GM21423 (cell line): ENCODE measurements at regions not wholly inside any gene's neighbourhood (a gene's known extent, or its start where the extent isn't known, plus 50 kb on each side); places are given as distances from the start of the nearest gene placed in this dataset.

Experiments used
- ATAC-seq: cut with Tn5 transposase; IDR thresholded peaks from one replicate; pipeline ENCODE4 v1.9.1; 2021; ENCODE audit warnings: mild to moderate bottlenecking, moderate library complexity; ENCODE audit not compliant: unreplicated experiment

DNA sequence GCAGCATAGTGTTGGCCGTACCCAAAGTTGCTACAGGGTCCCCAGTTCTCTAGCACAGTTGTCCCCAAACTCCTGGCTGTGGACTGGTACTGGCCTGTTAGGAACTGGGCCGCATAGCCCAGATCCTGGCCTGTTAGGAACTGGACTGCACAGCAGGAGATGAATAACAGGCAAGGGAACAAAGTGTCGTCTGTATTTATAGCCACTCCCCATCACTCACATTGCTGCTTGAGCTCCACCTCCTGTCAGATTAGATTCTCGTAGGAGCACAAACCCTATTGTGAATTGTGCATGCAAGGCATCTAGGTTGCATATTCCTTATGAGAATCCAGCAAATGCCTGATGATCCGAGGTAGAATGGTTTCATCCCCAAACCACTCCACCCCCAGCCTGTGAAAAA, 604.0 kb upstream of the LMCD1 start:
- ATAC-seq = no peak

DNA sequence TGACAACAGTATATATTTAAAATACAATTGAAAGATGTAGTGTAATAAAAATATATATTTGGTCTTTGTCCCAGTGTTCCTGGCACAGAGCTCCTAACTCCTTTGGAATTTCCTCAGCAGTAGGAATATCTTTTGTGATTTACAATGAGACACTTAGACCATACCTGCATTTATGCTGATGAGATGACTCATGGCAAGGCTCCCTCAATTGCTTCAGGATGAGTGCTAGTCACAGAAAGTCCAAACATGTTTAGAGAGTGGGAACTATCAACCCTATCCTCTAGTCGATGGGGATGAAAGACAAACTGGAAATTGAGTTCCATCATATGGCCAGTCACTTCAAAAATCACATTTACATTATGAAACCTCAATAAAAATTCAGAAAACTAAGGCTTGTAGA, 588.3 kb upstream of the LMCD1 start:
- ATAC-seq = no peak

DNA sequence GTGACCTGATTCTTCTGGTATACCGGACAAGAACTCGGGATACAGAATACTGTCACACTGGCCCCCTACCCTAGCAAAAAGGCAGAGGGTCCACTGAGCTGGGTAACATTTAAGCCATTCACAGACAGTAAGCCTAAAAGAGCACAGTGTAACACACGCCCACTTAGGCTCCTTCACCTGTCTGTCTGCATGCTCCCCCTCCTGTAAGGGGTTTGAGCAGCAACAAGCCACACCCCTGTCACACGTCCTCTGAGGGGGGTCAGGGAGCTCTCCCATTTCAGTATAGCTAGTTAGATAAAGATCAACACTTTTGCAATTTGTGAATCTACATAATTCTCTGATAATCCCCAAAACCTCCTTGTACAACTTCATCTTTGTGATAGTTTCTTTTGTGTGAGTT, 586.3 kb upstream of the LMCD1 start:
- ATAC-seq = no peak

GRCh38 chr3:7917443-7918151, 584.0 kb upstream of the LMCD1 start:
- no peak for ATAC-seq

DNA sequence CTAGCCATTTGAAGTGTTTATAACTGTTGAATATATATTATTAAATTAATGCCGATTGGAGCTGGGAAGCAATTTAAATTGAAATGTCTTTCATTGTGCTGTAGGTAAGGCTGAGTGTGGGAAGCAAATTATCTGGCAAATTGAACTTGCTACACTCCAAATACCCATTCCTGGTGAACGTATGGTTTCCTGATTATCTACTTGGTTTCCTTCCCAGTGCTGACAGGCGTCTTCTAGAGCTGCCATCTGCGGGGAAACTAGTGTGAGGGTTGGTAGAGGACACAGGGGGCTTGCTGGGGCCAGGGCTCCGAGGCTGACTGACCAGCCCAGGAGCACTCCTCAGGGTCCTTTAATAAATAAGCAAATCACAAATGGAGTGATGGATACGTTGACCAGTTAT, 581.4 kb upstream of the LMCD1 start:
- no peak for ATAC-seq

- no peak for ATAC-seq
Observed at GRCh38 chr3:7924228-7924627, 577.4 kb upstream of the LMCD1 start.

DNA sequence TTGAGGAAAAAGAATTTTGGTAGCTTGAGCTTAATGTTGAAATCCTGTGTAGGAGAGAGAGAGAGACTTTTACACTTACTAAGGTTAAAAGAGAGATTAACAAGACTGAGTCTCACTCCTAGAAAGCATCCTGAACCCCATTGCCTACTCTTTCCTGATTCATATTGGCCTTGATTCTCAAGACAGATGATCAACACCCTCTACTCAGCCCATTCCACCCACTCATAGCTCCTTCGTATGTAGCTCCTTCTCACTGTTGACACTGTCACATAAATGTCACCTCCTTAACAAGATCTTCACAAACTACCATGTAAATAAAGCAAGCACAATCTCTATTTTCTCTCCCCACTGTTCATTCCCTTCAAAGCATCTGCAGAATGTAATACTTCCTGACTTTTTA, 574.6 kb upstream of the LMCD1 start:
- ATAC-seq = no peak

DNA sequence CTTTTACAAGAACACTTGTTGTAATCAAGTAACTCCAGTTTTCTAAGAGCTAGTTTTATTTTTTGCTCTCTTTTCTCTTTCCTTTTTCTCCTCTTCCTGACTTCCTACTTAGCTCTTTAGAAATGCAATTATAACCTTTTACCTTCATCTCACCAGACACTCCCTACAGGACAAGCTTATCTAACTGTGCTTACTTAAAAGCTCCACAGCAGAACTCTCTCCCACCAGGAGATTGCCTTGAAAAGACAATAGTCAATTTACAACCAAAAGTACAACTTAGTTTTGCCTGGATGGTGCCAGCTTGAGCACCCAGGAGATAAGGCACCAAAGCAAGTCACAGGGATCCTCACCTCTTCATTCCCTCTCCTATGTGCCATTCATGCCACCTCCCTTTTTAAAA, 573.8 kb upstream of the LMCD1 start:
- no peak for ATAC-seq

DNA sequence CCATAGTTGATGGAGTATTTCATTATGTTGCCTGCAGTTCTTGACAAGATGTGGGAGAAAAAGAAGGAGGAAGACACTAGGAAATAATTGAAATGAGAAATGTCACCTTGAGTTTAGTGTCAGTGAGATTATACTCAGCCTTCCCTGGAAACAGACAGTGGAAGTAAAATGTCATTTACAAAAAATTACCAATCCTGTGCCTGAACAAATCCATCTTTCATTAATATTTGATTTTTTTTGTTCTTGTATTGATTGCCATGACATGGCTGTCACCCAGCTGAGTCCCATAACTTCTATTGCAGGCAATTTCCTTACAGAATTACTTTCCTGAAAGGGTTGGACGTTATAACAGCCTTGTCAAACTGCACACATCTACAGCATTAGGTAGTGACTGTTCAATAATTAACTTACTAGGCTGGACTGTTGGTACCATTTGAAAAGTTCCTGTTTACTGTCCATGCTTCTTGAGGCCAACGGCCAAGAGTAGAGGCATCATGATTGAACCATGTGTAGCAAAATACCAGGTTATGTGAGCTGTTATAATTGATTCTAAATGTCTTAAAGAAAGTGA, 572.2 kb upstream of the LMCD1 start:
- no peak for ATAC-seq

DNA sequence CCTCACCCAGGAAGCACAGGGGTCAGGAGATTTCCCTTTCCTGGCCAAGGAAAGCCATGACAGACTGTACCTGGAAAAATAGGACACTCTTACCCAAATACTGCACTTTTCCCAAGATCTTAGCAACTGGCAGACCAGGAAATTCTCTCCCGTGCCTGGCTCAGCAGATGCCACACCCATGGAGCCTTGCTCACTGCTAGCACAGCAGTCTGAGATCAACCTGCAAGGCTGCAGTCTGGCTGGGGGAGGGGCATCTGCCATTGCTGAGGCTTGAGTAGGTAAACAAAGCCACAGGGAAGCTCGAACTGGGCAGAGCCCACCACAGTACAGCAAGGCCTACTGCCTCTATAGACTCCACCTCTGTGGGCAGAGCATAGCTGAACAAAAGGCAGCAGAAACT, 567.3 kb upstream of the LMCD1 start:
- no peak for ATAC-seq

DNA sequence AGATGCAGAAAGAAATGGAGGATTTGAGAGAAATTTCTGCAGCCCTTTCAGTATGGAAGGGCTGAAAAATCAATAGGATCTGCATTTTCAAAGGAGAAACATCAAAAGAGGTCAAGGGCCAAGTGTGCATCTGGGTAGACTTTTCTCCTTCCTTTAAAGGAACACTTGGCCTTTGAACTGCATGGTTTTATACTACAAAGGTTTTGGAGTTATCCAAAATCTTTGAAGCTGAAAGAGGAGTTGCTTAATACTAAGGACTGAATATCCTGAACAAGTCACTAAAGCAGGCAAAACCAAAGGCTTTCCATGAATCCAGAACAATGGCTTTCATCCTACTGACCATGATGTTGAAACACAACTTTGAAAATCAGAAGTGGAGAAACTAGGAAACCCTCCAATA, 553.7 kb upstream of the LMCD1 start:
- no peak for ATAC-seq

GRCh38 chr3:7950890-7951289, 550.7 kb upstream of the LMCD1 start:
- no peak for ATAC-seq

- ATAC-seq = no peak
Observed at GRCh38 chr3:7953449-7954014, 548.1 kb upstream of the LMCD1 start.

DNA sequence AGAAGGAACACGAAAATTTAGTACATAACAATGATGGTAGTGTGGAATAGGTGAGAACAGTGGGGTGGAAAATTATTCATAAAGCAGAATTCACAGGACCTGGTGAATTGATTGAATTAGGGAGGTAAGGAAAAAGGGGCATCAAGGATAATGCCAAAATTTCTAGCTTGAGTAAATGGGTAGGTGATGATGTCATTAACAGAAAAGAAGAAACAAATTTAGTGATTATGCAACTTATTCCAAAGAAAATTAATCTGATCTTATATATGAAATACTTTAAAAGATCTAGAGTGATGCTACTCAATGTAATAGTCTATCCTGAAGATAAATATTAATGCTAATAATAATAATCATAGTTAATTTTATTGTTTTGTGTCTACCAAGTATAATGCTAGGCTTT, 544.6 kb upstream of the LMCD1 start:
- no peak for ATAC-seq

GRCh38 chr3:7959094-7959493, 542.5 kb upstream of the LMCD1 start:
- no peak for ATAC-seq

- ATAC-seq = no peak
Observed at GRCh38 chr3:7960601-7961000, 541.0 kb upstream of the LMCD1 start.

GRCh38 chr3:7962301-7962700, 539.3 kb upstream of the LMCD1 start:
- no peak for ATAC-seq

- no peak for ATAC-seq
Observed at GRCh38 chr3:7964899-7965298, 536.7 kb upstream of the LMCD1 start.

GRCh38 chr3:7973006-7973405, 528.6 kb upstream of the LMCD1 start:
- ATAC-seq = no peak

DNA sequence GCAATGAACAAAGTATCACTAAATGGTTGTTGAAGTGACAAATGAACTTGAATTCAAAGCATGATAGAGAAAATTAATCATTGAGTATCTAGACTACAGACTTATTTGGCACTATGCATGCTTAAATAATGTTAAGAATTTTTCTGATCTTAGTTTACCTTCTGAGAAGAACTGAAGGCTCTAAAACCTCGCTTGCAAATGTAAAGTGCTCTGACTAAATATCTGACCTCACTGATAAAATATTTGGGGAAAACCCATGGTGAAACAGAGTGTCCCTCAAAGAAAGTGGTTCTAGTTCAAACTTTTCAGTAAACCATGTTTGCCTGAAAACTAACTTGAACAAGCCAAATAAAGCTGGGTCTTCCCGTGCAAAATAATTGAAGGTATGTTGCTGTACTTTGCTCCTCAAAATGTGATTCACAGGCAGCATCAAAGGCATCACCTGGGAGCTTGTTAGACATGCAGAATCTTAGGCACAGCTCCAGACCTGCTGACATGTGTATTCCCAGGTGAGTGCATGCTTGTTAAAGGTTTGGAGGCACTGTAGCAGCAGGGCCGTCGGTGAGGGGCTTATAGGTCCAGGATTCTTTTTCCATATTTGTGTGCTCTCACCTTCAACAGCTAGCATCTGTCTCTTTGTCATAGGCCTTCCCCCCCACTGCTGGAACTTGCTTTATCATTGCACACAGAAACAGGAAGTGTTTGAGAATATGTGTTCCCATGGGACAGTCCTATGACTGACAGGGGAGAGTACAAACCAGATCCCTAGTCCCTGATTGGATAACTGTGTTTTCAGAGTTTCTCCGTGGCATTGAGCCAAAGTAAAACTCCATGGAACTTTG, 524.2 kb upstream of the LMCD1 start:
- no peak for ATAC-seq

DNA sequence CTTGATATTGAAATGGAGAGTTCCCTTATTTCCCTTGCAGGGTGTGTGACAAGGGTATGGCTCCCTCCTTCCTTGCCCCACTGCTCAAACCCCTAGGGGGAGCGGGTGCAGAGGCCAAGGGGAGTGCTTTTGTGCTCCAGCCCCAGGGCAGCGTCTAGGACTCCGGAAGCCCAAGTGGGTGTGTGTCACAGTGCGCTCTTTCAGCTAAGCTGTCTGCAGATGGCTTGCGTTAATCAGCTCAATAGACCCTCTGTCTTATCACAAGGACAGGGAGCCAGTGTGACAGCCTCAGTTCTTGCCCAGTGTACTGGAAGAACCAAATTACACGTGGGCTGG, 523.6 kb upstream of the LMCD1 start:
- no peak for ATAC-seq

- ATAC-seq = no peak
Observed at GRCh38 chr3:7982126-7982525, 519.5 kb upstream of the LMCD1 start.
